ENCODE measurements at regions not wholly inside any gene's neighbourhood (a gene's known extent, or its start where the extent isn't known, plus 50 kb on each side); places are given as distances from the start of the nearest gene placed in this dataset.

DNA sequence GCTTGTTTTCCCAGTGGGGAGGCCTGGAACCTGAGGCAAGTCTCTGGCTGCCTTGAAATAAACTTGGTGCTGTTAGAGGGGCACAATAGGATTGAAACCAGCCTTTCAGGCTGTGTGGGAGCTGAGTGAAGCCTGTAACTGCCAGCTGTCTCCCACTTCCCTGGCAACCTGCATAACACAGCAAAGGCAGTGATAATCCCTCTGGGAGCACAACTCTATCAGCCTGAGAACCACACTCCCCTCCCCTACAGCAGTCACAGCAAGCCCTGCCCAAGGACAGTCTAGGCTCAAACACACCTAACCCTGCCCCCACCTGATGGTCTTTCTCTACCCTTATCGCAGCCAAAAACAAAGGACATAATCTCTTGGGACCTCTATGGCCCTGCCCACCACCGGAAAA is 683.8 kb upstream of the ATXN8OS start:
- Histone ChIP-seq H3K9me3 (no peaks in the 10 kb centered on the region), H3K27me3 (no peaks in the 10 kb centered on the region), H3K4me3 (no peak overlapping the region), H3K36me3 (no peaks in the 10 kb centered on the region), H3K27ac (no peak overlapping the region), H3K4me1 (no peaks in the 10 kb centered on the region)
- no peak for DNase-seq
- TF ChIP-seq, protein P1, sequence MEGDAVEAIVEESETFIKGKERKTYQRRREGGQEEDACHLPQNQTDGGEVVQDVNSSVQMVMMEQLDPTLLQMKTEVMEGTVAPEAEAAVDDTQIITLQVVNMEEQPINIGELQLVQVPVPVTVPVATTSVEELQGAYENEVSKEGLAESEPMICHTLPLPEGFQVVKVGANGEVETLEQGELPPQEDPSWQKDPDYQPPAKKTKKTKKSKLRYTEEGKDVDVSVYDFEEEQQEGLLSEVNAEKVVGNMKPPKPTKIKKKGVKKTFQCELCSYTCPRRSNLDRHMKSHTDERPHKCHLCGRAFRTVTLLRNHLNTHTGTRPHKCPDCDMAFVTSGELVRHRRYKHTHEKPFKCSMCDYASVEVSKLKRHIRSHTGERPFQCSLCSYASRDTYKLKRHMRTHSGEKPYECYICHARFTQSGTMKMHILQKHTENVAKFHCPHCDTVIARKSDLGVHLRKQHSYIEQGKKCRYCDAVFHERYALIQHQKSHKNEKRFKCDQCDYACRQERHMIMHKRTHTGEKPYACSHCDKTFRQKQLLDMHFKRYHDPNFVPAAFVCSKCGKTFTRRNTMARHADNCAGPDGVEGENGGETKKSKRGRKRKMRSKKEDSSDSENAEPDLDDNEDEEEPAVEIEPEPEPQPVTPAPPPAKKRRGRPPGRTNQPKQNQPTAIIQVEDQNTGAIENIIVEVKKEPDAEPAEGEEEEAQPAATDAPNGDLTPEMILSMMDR (IDR thresholded peaks at IDR 0.05), result no peak
- intact Hi-C loops (cut with DNase I), result no loop called here
- no peak for ATAC-seq

DNA sequence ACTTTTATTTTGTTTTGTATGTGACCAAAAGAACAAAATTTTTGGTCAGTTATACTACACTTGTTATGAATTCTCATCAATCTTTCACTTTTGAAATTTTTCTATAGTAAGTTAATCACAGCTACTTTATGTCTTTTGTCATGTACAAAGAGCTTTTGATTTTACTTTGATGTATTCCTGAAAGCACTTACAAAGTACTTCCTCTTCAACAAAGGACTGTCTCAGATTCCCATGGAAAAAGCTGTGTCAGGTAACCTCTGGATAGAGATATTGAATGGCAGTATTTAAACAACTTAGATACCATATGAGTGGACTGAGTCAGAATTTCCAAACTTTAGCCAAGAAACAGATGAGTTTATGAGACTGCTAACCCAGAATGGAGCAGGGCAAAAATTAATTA is 689.3 kb upstream of the ATXN8OS start:
- ATAC-seq, result no peak
- no peaks in the 10 kb centered on the region for H3K9me3 ChIP-seq
- H3K4me3 ChIP-seq, result no peak overlapping the region
- no peaks in the 10 kb centered on the region for H3K4me1 ChIP-seq
- no peak for DNase-seq
- H3K36me3 ChIP-seq, result no peaks in the 10 kb centered on the region
- intact Hi-C loops (cut with DNase I), result no loop called here
- no peak overlapping the region for H3K27ac ChIP-seq
- TF ChIP-seq, protein P1 (IDR thresholded peaks at IDR 0.05), result no peak
- H3K27me3 ChIP-seq, result no peaks in the 10 kb centered on the region

DNA sequence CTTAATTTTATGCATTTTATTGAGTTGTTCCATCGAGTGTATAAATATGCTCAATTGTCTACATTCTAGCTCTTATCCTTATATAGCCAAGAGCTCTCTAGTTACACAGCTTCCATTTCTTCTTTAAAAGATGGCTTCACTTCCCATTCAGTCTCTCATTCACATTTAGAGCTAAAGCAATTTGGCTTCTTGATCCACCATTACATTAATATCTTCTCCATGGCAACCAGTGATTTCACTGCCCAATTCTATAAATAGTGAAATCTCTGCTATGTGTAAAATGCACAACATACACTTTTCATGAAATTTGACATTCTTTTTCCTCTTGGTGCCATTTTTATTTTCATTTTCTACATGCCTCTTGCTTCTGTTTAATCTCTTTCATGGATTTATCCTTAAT is 696.9 kb upstream of the ATXN8OS start:
- Histone ChIP-seq H3K27me3 (no peaks in the 10 kb centered on the region), H3K27ac (no peak overlapping the region), H3K36me3 (no peaks in the 10 kb centered on the region), H3K9me3 (no peaks in the 10 kb centered on the region), H3K4me1 (no peaks in the 10 kb centered on the region), H3K4me3 (no peak overlapping the region)
- intact Hi-C loops (cut with DNase I), result no loop called here
- ATAC-seq (no peak), DNase-seq (no peak)
- TF ChIP-seq, protein P1 (IDR thresholded peaks at IDR 0.05), result no peak

DNA sequence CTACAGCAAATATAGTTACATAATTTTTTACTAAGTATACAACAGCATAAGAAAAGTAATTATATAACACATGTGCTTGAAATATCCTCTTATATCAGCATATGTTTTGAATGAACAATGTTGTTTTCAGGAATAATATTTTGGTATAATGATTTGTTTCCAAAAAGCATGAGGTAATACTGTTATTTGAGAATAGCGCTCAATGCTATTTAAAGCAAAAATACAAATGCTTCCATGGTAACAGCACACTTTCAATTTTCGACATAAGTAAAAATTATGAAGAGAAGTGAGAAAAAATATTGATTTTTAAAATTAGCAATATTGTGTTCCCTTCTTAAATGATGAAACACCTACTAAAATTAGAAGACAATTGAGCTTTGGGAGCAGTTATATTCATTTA is 715.9 kb upstream of the ATXN8OS start:
- intact Hi-C loops (cut with DNase I), result no loop called here

DNA sequence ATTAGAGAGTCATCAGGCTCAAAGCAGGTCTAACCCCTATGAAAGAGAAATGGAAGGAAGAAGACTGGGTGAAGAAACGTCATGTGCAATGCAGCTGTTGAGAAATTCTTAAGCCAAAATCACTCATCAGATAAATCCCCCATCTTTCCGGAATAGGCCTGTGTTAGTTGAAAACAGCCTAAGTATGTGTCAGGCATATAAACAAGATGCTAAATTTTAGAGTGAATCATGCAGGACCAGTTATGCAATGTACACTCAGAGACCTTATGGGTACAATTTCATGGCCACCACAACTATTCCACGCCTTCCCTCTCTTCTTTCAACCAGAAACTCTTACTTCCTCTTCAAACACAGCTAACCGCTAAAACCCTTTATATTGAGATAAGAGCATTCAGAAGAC is 717.7 kb upstream of the ATXN8OS start:
- Histone ChIP-seq H3K9me3 (no peaks in the 10 kb centered on the region), H3K27me3 (no peaks in the 10 kb centered on the region), H3K36me3 (no peaks in the 10 kb centered on the region), H3K4me3 (no peak overlapping the region), H3K27ac (no peak overlapping the region), H3K4me1 (no peaks in the 10 kb centered on the region)
- no peak for DNase-seq
- no peak for ATAC-seq
- TF ChIP-seq, protein P1 (IDR thresholded peaks at IDR 0.05), result no peak
- intact Hi-C loops (cut with DNase I), result no loop called here

More for the DNA sequence above, 715.9 kb upstream of the ATXN8OS start:
- no peaks in the 10 kb centered on the region for H3K9me3 ChIP-seq
- DNase-seq, result no peak
- ATAC-seq, result no peak
- no peaks in the 10 kb centered on the region for H3K36me3 ChIP-seq
- no peak overlapping the region for H3K27ac ChIP-seq
- H3K27me3 ChIP-seq, result no peaks in the 10 kb centered on the region
- TF ChIP-seq, protein P1 (IDR thresholded peaks at IDR 0.05), result no peak
- no peaks in the 10 kb centered on the region for H3K4me1 ChIP-seq
- H3K4me3 ChIP-seq, result no peak overlapping the region

DNA sequence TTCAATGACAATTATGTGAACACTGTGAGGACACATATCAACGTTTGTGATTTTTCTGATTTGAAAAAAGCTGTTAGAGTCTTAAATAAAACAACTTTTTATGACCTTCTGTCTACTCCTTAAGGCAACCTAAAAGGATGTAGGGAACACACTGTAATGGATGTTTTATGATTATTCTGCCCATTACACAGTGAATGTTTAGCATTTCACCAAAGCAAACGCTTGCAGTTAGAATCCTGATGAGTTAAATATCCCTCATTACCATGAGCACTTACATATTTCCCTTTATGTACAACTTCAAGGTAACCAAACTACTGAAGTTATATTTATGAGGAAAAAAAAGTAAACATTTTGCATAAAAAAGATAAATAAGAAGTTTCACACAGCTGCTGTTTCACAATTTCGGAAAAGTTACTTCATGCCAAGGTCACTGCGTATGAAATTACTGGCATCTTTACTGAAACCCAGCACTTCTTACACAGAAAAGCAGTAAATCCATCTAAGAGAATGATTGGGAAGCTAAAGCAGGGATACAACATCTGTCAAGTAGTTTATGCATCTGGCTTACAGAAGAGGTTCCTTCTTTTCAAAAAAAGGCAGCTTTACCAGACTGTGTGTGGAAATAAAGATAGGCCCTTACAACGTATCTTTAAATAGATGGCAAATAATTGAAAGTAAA is 733.7 kb upstream of the ATXN8OS start:
- no peak for DNase-seq

More for the DNA sequence above, 733.7 kb upstream of the ATXN8OS start:
- Histone ChIP-seq H3K27me3 (no peaks in the 10 kb centered on the region), H3K36me3 (no peaks in the 10 kb centered on the region), H3K4me3 (no peak overlapping the region), H3K27ac (no peak overlapping the region), H3K9me3 (no peaks in the 10 kb centered on the region), H3K4me1 (no peaks in the 10 kb centered on the region)
- no peak for ATAC-seq
- TF ChIP-seq, protein P1 (IDR thresholded peaks at IDR 0.05), result no peak
- intact Hi-C loops (cut with DNase I), result no loop called here
